Astrocyte (in vitro differentiated cells and primary cell): ENCODE measurements at regions not wholly inside any gene's neighbourhood (a gene's known extent, or its start where the extent isn't known, plus 50 kb on each side); places are given as distances from the start of the nearest gene placed in this dataset.

Experiments used
- DNase-seq: peaks from one replicate; pipeline ENCODE4 v3.0.0-alpha.2; 2010; ENCODE audit warnings: low read depth
- FAIRE-seq: peaks from 2 replicates; lab custom pipeline; 2011; peaks lifted over from hg19 to GRCh38; lab: Jason Lieb, UNC
- H2AFZ ChIP-seq: 2 replicates; pipeline ENCODE4 v1.6.0; 2012; ENCODE audit warnings: low read depth, low read length, inconsistent platforms
- H3K27ac ChIP-seq: 2 replicates; pipeline ENCODE4 v1.5.1; 2011; ENCODE audit warnings: low read depth, low read length, inconsistent platforms
- H3K27me3 ChIP-seq: 2 replicates; pipeline ENCODE4 v1.6.0; 2011; ENCODE audit warnings: low read length, inconsistent platforms; ENCODE audit not compliant: insufficient read depth
- H3K36me3 ChIP-seq: 2 replicates; pipeline ENCODE4 v1.5.1; 2011; ENCODE audit warnings: low read length, inconsistent platforms; ENCODE audit not compliant: insufficient read depth
- H3K4me1 ChIP-seq: 2 replicates; pipeline ENCODE4 v1.5.1; 2011; ENCODE audit warnings: low read length, inconsistent platforms; ENCODE audit not compliant: insufficient read depth
- H3K4me2 ChIP-seq: 2 replicates; pipeline ENCODE4 v1.6.0; 2012; ENCODE audit warnings: low read length, inconsistent platforms
- H3K4me3 ChIP-seq: 2 replicates; pipeline ENCODE4 v1.5.1; 2011; ENCODE audit warnings: low read depth, mild to moderate bottlenecking, low read length, inconsistent platforms; ENCODE audit not compliant: insufficient read depth
- H3K79me2 ChIP-seq: 2 replicates; pipeline ENCODE4 v1.6.0; 2012; ENCODE audit warnings: mild to moderate bottlenecking, low read length, inconsistent platforms; ENCODE audit not compliant: insufficient read depth
- H3K9ac ChIP-seq: 2 replicates; pipeline ENCODE4 v1.6.0; 2012; ENCODE audit warnings: mild to moderate bottlenecking, low read length, inconsistent platforms
- H3K9me3 ChIP-seq: 2 replicates; pipeline ENCODE4 v1.5.1; 2012; ENCODE audit warnings: low read depth, mild to moderate bottlenecking, low read length, inconsistent platforms; ENCODE audit not compliant: insufficient read depth
- H4K20me1 ChIP-seq: 2 replicates; pipeline ENCODE4 v1.6.0; 2012; ENCODE audit warnings: low read length, inconsistent platforms; ENCODE audit not compliant: insufficient read depth
- H3K27ac Mint-ChIP-seq: one replicate; pipeline ENCODE4 v1.8.0; 2021; ENCODE audit warnings: mild to moderate bottlenecking, mixed read lengths; ENCODE audit not compliant: unreplicated experiment
- H3K27me3 Mint-ChIP-seq: one replicate; pipeline ENCODE4 v1.8.0; 2021; ENCODE audit warnings: low read depth, mixed read lengths; ENCODE audit not compliant: unreplicated experiment
- H3K36me3 Mint-ChIP-seq: one replicate; pipeline ENCODE4 v1.8.0; 2021; ENCODE audit warnings: low read depth, mixed read lengths; ENCODE audit not compliant: unreplicated experiment
- H3K4me1 Mint-ChIP-seq: one replicate; pipeline ENCODE4 v1.8.0; 2021; ENCODE audit warnings: low read depth, mixed read lengths; ENCODE audit not compliant: unreplicated experiment
- H3K4me3 Mint-ChIP-seq: one replicate; pipeline ENCODE4 v1.8.0; 2021; ENCODE audit warnings: mild to moderate bottlenecking, moderate library complexity, mixed read lengths; ENCODE audit not compliant: unreplicated experiment
- H3K9me3 Mint-ChIP-seq: one replicate; pipeline ENCODE4 v1.8.0; 2021; ENCODE audit warnings: mild to moderate bottlenecking, mixed read lengths; ENCODE audit not compliant: unreplicated experiment
- EZH2 ChIP-seq: IDR thresholded peaks from 2 replicates; pipeline ENCODE4 v1.6.1; 2012; ENCODE audit warnings: mild to moderate bottlenecking, low read length, inconsistent platforms; ENCODE audit not compliant: insufficient read depth
- TF ChIP-seq, protein P1 (sequence below): IDR thresholded peaks from 2 replicates; pipeline ENCODE4 v1.5.1; 2011; ENCODE audit warnings: low read depth, mild to moderate bottlenecking, inconsistent platforms, low read length, moderate library complexity; ENCODE audit not compliant: insufficient read depth

DNA sequence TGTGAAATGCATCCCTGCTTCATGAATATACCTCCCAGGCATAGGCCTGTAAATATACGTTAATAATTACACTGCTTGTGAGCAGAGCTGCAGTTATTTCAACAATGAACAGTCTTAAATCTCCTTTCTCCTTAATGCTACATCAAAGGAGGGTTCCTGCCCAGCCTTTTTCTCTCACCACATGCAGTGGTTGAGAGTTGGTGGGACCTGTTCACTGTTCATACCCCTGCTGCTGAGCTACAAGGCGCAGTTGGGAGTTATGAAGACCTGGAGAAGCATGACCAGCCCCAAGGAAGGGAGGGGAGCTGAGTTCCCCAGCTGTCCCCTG is 111.9 kb upstream of the FOXQ1 start:
- peaks cover 10% of the 10 kb centered on the region for H3K4me1 Mint-ChIP-seq
- TF ChIP-seq, protein P1, sequence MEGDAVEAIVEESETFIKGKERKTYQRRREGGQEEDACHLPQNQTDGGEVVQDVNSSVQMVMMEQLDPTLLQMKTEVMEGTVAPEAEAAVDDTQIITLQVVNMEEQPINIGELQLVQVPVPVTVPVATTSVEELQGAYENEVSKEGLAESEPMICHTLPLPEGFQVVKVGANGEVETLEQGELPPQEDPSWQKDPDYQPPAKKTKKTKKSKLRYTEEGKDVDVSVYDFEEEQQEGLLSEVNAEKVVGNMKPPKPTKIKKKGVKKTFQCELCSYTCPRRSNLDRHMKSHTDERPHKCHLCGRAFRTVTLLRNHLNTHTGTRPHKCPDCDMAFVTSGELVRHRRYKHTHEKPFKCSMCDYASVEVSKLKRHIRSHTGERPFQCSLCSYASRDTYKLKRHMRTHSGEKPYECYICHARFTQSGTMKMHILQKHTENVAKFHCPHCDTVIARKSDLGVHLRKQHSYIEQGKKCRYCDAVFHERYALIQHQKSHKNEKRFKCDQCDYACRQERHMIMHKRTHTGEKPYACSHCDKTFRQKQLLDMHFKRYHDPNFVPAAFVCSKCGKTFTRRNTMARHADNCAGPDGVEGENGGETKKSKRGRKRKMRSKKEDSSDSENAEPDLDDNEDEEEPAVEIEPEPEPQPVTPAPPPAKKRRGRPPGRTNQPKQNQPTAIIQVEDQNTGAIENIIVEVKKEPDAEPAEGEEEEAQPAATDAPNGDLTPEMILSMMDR: no peak
- TF ChIP-seq EZH2: no peak
- Histone ChIP-seq H3K4me2 (no peak overlapping the region), H3K36me3 (no peaks in the 10 kb centered on the region), H3K4me1 (no peaks in the 10 kb centered on the region), H3K4me3 (no peak overlapping the region), H3K9me3 (no peaks in the 10 kb centered on the region), H3K79me2 (no peaks in the 10 kb centered on the region), H2AFZ (no peak overlapping the region), H3K27me3 (no peaks in the 10 kb centered on the region), H3K27ac (no peak overlapping the region), H3K9ac (no peak overlapping the region), H4K20me1 (no peaks in the 10 kb centered on the region)
- H3K4me3 Mint-ChIP-seq: no peak overlapping the region
- DNase-seq (no peak), FAIRE-seq (no peak)
- H3K27ac Mint-ChIP-seq: no peak overlapping the region
- peaks cover 1% of the 10 kb centered on the region for H3K36me3 Mint-ChIP-seq
- peaks cover 7% of the 10 kb centered on the region for H3K9me3 Mint-ChIP-seq
- H3K27me3 Mint-ChIP-seq: peaks cover 26% of the 10 kb centered on the region

DNA sequence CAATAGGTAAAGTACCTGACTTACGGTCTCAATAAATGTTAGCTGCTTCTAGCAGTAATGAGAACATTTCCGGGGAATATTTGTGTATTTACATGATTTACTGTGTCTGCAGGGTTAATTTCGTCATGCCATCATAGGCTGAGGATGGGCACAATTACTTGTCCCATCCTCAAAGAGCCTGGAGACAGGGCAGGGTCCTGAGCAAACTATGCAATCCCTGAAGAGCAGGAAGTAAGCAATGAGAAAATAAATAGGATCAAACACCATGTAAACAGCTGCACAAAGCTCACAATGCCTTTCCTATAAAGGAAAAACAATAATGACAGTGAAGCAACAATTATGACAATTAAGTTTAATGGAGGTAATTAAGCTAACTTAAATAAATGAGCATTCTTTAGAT is 114.6 kb upstream of the FOXQ1 start:
- Histone ChIP-seq H3K27me3 (no peaks in the 10 kb centered on the region), H3K79me2 (no peaks in the 10 kb centered on the region), H2AFZ (no peak overlapping the region), H3K9ac (no peak overlapping the region), H3K9me3 (no peaks in the 10 kb centered on the region), H3K4me3 (no peak overlapping the region), H3K4me1 (no peaks in the 10 kb centered on the region), H3K36me3 (no peaks in the 10 kb centered on the region), H4K20me1 (no peaks in the 10 kb centered on the region), H3K27ac (no peak overlapping the region), H3K4me2 (no peak overlapping the region)
- peaks cover 1% of the 10 kb centered on the region for H3K36me3 Mint-ChIP-seq
- peaks cover 4% of the 10 kb centered on the region for H3K27me3 Mint-ChIP-seq
- peaks cover 10% of the 10 kb centered on the region for H3K4me1 Mint-ChIP-seq
- DNase-seq: no peak
- H3K9me3 Mint-ChIP-seq: peaks cover 13% of the 10 kb centered on the region
- H3K27ac Mint-ChIP-seq: no peak overlapping the region
- H3K4me3 Mint-ChIP-seq: no peak overlapping the region
- no peak for TF ChIP-seq EZH2
- TF ChIP-seq, protein P1: no peak
- FAIRE-seq: no peak

DNA sequence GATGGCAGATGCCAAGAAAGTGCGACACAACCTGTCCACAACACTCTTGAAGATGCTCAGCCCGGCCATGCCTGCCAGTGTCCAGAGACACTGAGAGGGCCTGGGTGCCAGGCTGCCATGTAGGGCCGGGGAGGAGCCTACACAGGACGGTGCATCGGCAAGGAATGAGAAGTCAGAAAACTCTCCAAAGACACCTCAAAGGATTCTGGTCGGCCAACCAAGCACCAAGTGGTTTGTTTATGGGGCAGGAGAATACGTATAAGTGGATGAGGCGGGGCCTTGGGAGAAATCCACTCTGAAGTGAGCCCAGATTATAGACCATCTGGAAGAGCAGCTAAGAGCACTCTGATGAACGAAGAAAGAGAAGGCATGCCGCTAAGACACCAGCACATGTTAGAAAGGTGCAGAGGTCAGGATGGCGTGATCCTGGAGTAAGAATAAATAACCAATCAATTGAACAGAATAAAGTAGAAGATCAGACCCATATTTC is 120.7 kb upstream of the FOXQ1 start:
- no peaks in the 10 kb centered on the region for H3K27me3 Mint-ChIP-seq
- Histone ChIP-seq H4K20me1 (no peaks in the 10 kb centered on the region), H3K4me2 (no peak overlapping the region), H2AFZ (no peak overlapping the region), H3K27me3 (no peaks in the 10 kb centered on the region), H3K9me3 (no peaks in the 10 kb centered on the region), H3K4me3 (no peak overlapping the region), H3K27ac (peak overlapping the region; percentile 32), H3K9ac (no peak overlapping the region), H3K36me3 (no peaks in the 10 kb centered on the region), H3K4me1 (no peaks in the 10 kb centered on the region), H3K79me2 (no peaks in the 10 kb centered on the region)
- peaks cover 5% of the 10 kb centered on the region for H3K4me1 Mint-ChIP-seq
- peaks cover 10% of the 10 kb centered on the region for H3K9me3 Mint-ChIP-seq
- TF ChIP-seq, protein P1: no peak
- TF ChIP-seq EZH2: no peak
- DNase-seq (no peak), FAIRE-seq (no peak)
- H3K27ac Mint-ChIP-seq: no peak overlapping the region
- peaks cover under 1% of the 10 kb centered on the region for H3K36me3 Mint-ChIP-seq
- no peak overlapping the region for H3K4me3 Mint-ChIP-seq
